ENCODE measurements at regions not wholly inside any gene's neighbourhood (a gene's known extent, or its start where the extent isn't known, plus 50 kb on each side); places are given as distances from the start of the nearest gene placed in this dataset.

- no peak for TF ChIP-seq JUND (IDR thresholded peaks at IDR 0.05)
- TF ChIP-seq RAD21 (IDR thresholded peaks at IDR 0.05), result no peak
- TF ChIP-seq, protein P1, sequence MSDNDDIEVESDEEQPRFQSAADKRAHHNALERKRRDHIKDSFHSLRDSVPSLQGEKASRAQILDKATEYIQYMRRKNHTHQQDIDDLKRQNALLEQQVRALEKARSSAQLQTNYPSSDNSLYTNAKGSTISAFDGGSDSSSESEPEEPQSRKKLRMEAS (IDR thresholded peaks at IDR 0.05), result no peak
- TF ChIP-seq CTCF (IDR thresholded peaks at IDR 0.05; ENCODE audit: low read depth, low read length, missing input control), result no peak
- TF ChIP-seq, protein P2, sequence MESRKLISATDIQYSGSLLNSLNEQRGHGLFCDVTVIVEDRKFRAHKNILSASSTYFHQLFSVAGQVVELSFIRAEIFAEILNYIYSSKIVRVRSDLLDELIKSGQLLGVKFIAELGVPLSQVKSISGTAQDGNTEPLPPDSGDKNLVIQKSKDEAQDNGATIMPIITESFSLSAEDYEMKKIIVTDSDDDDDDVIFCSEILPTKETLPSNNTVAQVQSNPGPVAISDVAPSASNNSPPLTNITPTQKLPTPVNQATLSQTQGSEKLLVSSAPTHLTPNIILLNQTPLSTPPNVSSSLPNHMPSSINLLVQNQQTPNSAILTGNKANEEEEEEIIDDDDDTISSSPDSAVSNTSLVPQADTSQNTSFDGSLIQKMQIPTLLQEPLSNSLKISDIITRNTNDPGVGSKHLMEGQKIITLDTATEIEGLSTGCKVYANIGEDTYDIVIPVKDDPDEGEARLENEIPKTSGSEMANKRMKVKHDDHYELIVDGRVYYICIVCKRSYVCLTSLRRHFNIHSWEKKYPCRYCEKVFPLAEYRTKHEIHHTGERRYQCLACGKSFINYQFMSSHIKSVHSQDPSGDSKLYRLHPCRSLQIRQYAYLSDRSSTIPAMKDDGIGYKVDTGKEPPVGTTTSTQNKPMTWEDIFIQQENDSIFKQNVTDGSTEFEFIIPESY (IDR thresholded peaks at IDR 0.05), result no peak
- TF ChIP-seq ATF3 (IDR thresholded peaks at IDR 0.05), result no peak
- no peak for TF ChIP-seq TAF1 (conservative IDR thresholded peaks at IDR 0.05)
- no peak for TF ChIP-seq NR2F2 (IDR thresholded peaks at IDR 0.05)
- TF ChIP-seq REST (IDR thresholded peaks at IDR 0.05), result no peak
- TF ChIP-seq HNF4G (IDR thresholded peaks at IDR 0.05), result no peak
- TF ChIP-seq EGR1 (IDR thresholded peaks at IDR 0.05; ENCODE audit: low read depth in 2 of 2), result no peak
- no peak for TF ChIP-seq SP1 (IDR thresholded peaks at IDR 0.05)
- no peak for TF ChIP-seq YY1 (IDR thresholded peaks at IDR 0.05)
Measured at GRCh38 chr21:33977017-33977720, 61.6 kb upstream of the ATP5PO start.

Measured in liver (tissue), 3 donors.